AG20443 (cell line): ENCODE measurements at regions not wholly inside any gene's neighbourhood (a gene's known extent, or its start where the extent isn't known, plus 50 kb on each side); places are given as distances from the start of the nearest gene placed in this dataset.
A peak's percentile ranks its signal among the peaks of the same experiment; 100 is the strongest.

ENCODE experiments used
- DNase-seq: peaks from one replicate; pipeline ENCODE4 v3.0.0; 2012; ENCODE audit warnings: low spot score, mixed read lengths

GRCh38 chr1:219472596-219472995, 140.3 kb downstream of the ZC3H11B start:
- DNase-seq, result no peak

GRCh38 chr1:219467524-219467923, 145.4 kb downstream of the ZC3H11B start:
- no peak for DNase-seq

- DNase-seq, result no peak
These were observed 146.1 kb downstream of the ZC3H11B start for GRCh38 chr1:219466766-219467165.

DNA sequence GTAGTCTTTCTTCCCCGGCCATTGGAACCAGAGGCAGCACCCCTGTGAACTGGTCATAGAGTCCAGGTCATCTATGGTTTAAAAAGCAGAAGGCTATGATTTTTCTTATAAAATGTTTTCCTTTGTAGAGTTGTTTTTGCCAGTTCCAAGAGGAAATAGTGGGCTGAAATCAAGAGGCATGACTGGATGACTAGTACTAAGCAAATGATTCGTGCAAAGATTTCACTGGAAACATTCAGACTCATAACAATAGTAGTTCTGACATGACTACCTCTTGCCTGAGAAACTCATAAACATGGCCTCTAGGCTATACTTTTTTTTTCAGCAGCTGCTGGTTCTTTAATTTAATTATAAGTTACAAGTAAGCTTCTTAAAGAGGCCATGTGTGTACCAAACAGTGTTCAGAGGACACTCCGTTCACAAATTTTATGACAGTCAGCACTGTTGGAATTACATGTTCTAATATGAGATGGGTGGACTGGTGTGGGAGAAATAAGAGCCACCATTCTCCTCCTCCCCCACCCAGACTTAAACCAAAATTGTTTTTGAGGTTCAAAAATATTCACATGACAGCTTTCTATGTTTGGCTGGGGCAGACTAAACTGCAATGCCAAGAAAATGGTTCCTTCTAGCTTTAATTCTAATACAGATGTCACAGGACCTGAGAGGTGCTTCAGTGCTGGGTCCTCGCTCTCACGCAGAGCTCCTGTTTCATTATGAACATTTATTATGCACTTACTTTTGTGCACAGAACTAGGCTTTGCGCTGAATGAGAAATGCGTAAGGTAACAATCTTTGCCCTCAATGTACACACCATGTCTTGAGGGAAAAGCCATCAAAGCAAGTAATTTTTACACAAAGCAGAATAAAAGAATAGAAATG, 147.5 kb downstream of the ZC3H11B start:
- DNase-seq, result peak; percentile 45

GRCh38 chr1:219463636-219464035, 149.3 kb downstream of the ZC3H11B start:
- peak; percentile 15 for DNase-seq

- DNase-seq, result no peak
These were observed 150.9 kb downstream of the ZC3H11B start for GRCh38 chr1:219461981-219462400.

- DNase-seq, result peak; percentile 57
These were observed 151.7 kb downstream of the ZC3H11B start for GRCh38 chr1:219460896-219461815.

GRCh38 chr1:219460081-219460895, 152.6 kb downstream of the ZC3H11B start:
- DNase-seq, result no peak

DNA sequence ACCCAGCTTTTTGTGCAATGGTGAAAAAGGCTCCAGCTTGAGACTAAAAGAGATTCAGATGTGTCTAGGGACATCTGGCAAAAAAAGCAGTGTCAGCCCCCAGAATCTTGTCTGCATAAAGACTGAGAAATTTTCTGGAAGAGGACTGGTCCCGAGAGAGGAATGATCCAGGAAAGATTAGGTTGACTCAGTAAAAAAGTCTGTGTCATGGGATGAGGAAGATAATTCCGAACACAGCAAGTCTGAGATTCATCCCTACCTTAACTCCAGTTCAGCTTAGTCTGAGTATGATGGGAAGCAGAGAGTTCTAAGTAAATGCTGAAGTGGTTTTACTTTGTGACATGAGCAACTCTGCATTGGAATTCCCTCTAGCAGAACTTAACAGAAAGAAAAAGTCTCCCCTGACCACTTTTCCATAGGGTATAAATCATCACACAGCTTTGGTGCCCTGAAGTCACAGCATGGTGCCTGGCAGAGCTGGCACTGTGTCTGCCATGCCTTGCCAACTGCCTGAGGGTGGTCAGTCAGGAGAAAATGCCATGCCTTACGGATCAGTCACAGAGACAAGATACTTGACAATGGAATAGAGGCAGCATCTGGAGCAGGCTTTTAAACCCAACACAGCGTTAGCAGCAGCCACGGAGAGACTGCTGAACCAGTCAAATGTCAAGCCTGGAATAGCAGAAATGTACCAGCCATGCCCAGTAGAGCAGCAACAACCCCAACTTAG, 153.4 kb downstream of the ZC3H11B start:
- peak; percentile 28 for DNase-seq

GRCh38 chr1:219446288-219446687, 166.6 kb downstream of the ZC3H11B start:
- DNase-seq, result no peak

DNA sequence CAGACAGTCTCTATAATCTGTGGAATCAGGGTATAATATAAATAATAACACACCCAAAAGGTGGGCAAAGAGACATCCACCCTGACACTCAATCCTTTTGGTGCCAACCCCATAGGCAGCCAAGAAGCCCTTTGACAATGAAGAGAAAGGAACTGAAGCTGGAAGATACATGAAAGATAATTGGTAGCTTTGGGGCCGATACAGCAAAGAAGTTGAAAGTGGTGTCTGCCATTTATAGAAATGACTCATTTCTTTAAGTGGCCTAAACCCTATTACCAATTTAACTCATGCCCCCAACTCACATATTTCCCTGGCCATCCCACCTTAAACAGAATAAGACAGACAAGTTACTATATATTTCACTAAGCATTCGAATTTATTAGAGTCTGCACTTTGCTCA, 167.0 kb downstream of the ZC3H11B start:
- DNase-seq, result no peak

DNA sequence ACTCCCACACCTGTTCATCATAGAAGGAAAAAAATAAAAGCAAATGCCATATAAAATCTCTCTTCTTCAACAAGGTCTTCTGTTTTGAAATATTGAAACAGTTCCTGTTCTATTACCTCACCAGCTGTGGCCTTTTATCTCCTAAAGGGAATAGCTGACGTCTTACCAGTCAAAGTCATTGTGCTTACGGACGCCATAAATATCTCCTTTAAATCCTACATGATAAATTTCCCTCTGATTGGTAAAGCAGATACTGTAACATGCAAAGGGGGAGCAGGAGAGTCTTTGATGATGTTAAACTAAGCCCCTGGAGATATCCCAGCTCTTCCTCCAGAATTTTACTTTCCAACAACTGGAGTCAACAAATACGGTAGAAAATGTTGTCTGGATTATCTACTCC, 168.4 kb downstream of the ZC3H11B start:
- no peak for DNase-seq

DNA sequence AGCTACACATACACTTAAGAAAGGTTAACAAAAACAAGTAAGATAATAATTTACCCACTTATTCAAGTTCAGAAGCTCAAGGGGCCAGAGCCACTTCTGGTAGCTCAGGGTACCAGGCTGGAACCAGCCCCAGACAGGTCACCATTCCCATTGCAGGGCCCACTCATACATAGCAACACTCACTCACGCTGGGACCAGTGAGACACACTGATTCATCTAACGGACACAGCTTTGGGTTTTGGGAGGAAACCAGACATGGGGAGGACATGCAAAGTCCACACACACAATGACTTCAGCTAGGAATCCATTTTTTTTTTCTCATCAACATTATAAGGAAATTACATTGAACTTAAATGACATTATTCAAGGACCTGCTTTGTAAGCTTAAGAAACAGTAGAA, 169.1 kb downstream of the ZC3H11B start:
- DNase-seq, result peak; percentile 25

GRCh38 chr1:219442611-219443061, 170.3 kb downstream of the ZC3H11B start:
- DNase-seq, result peak; percentile 12

GRCh38 chr1:219441884-219442283, 171.0 kb downstream of the ZC3H11B start:
- no peak for DNase-seq

- DNase-seq, result no peak
These were observed 173.5 kb downstream of the ZC3H11B start for GRCh38 chr1:219439376-219439775.

DNA sequence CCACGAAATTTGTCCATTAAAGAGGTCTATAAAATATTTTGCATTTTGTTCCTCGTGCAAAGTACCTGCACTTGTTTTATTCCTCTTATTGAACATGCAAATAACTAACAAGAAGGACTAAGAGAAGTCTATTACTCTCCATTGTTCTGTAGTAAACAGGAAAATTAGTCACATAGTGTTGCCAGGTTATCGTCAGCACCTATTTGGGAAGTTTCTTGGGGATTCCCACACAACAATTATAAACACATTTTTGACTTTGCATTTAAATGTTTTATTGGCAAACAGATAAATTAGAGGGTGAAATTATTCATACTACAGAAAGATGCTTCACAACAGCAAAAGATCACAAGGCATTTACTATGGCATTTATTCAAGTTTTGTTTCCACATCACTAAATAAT, 174.5 kb downstream of the ZC3H11B start:
- no peak for DNase-seq

DNA sequence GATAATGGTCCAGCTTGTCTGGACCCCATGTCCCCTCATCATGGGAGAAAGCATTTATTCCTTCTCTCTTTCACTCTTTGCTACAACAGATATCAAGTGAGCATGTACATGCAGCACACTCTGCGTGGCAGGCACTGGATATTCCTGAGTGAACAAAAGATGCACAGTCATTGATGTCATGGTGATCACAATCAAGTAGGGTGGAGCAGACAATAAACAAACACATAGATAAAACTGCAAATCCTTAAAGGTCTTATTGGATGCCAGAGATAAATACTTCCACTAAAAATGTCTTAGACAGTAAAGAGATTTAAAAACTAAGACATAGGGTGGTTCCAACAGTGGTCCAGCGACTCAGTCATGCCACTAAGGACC, 178.0 kb downstream of the ZC3H11B start:
- DNase-seq, result no peak

DNA sequence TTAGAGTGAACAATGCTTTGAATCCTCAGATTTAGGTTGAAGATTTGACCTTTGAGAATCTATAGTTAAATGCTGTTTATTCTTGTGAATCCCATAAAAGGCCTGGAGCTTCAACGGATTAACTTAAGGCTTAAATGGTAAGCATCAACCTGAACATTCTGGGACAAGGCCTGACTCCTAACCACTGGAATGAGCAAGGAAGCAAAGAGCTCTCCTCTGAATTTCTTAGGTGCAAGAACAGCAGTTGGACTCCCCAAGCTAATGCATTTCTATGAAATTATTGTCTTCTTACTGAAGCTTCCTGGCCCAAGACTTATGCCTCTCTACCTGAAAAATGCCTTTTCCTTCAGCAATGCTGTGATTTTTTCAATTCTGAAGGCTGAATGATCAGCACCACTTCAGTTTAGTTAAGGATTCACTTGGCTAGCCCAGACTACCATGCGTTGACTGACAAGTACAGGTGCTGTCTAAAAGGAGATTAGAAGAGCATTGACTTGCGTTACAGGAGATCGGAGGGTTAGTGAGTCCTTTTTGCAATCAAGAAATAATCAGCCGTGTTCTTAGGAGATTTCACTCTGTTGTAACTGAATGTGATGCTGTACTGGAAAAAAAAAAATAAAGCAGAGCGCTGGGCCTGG, 178.5 kb downstream of the ZC3H11B start:
- no peak for DNase-seq

GRCh38 chr1:219433496-219434131, 179.3 kb downstream of the ZC3H11B start:
- DNase-seq, result no peak
